22Rv1 (cell line): ENCODE measurements at regions not wholly inside any gene's neighbourhood (a gene's known extent, or its start where the extent isn't known, plus 50 kb on each side); places are given as distances from the start of the nearest gene placed in this dataset.

Experiments
- ZFX ChIP-seq: fragments of 450-650 bp; IDR thresholded peaks from 2 replicates; pipeline ENCODE4 v1.6.1; 2017; ENCODE audit warnings: antibody characterized with exemption, borderline replicate concordance
- TF ChIP-seq, protein P1 (sequence below): fragments of 450-650 bp; IDR thresholded peaks from 2 replicates; pipeline ENCODE4 v1.5.1; 2017; ENCODE audit warnings: mild to moderate bottlenecking

DNA sequence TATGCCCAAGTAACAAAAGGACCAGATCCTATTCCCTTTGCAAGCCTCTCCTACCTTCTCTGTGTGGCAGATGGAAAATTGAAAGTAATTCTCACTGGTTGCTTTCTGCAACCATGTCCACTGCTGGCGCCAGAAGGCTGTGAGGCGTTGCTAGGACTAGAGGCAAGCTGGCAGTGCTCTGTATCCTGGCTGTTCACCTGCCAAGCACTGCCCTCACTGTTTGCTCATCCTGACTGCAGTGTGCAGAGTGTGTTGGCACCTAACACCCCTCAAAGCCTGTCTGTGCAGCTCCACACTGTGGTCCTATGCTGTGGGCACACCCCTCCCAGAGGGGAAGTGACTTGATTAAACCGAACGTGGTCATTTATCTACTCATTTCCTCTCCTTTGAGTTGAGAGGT, 840.7 kb downstream of the NLGN4Y start:
- TF ChIP-seq, protein P1, sequence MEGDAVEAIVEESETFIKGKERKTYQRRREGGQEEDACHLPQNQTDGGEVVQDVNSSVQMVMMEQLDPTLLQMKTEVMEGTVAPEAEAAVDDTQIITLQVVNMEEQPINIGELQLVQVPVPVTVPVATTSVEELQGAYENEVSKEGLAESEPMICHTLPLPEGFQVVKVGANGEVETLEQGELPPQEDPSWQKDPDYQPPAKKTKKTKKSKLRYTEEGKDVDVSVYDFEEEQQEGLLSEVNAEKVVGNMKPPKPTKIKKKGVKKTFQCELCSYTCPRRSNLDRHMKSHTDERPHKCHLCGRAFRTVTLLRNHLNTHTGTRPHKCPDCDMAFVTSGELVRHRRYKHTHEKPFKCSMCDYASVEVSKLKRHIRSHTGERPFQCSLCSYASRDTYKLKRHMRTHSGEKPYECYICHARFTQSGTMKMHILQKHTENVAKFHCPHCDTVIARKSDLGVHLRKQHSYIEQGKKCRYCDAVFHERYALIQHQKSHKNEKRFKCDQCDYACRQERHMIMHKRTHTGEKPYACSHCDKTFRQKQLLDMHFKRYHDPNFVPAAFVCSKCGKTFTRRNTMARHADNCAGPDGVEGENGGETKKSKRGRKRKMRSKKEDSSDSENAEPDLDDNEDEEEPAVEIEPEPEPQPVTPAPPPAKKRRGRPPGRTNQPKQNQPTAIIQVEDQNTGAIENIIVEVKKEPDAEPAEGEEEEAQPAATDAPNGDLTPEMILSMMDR = no peak
- TF ChIP-seq ZFX = no peak
